Hippocampal formation (tissue), 2 donors: ENCODE measurements at regions not wholly inside any gene's neighbourhood (a gene's known extent, or its start where the extent isn't known, plus 50 kb on each side); places are given as distances from the start of the nearest gene placed in this dataset.

Source experiments
- DNase-seq, 2 donors: peaks; one replicate each; lab custom pipeline; 2025; lab: John Stamatoyannopoulos, UW

DNA sequence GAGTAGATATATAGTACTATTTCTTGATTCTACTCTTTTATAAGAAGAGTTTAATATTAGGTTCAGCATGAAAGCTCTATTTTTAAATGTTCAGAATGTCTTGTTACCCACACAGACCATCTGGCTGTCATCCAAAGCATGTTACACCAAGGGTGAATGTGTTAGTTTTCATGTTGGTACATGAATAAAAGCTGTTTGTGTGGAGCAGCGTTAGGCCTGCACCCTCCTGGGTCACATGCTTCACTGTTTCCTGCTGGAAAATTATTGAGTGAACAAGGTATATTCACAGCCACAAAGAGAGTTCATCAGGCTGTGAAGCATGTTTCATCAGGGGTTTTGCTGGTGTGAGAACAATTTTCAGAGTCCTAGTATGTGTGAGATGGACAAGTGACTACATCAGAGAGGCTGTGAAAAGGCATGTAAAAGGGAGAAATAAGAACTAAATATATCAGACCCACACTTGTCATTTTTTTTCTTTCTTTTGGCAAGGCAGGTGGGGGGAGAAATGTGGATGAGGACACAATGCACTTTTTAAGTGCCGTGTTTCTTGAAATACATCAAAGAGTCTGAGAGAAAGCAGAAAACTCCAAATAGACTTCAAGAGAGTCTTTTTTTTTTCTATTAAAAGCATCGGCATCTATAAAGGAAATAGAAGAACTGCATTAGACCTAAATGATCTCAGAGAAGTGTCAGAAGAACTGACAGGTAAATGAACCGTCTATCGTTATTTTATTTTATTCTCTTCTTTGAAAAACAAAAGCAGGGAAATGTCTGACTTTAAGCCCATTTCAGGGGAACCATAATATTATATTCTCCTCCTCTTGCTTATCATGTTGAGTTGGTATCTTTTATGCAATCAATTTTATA lies 2429.7 kb downstream of the PCDH7 start:
- DNase-seq, result no peak

GRCh38 chr4:33150525-33150910 lies 2430.3 kb downstream of the PCDH7 start:
- no peak for DNase-seq

DNA sequence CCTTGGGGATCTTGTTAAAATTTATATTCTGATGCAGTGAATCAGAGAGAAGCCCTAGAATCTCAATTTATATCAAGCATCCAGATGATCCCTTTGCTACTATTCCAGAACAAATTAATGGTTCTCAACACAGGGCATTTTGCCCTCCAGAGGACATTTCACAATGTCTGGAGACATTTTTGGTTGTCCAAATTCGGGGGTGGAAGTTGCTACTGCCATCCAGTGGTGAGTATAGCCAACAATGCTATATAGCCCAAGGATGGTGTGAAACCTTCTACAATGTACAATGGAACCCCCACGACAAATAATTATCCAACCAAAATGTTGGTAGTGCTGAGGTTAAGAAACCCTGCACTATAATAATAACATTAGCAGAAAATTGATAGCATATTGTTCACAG lies 2440.0 kb downstream of the PCDH7 start:
- no peak for DNase-seq

DNA sequence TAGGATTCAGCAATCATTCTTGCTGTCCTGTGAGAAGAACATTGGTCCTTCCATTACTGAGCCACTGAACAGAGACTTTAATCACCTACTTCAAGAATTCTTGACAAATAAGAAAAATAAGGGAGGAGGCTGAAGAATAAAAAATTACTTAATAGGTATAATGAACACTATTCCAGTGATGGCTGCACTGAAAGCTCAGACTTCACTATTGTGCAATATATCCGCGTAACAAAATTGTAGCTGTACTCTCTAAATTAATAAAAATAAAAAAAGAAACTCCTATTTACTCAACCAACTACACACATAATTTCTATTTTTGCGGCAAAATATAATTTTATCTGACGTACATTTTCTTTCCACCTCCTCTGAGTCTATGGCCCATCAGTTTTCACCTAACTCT lies 2441.0 kb downstream of the PCDH7 start:
- DNase-seq, result no peak

DNA sequence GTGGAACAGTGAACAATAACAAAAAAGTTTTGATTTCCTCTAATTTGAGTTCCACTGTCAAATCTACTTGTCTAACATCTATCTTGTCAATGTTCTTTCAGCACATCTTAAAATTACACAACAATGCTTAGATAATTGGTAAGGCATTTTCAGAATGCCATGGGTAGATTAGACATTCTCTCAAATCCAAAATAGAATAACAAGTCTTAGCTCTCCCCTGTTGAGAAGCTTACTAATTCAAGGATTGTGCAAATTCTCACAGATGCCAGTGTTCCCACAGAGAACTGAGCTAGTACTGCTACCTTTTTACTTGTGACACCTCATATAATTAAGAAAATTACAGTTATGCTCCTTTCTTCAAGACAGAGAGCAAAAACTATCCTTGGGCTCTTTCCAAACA lies 2442.0 kb downstream of the PCDH7 start:
- DNase-seq, result no peak

GRCh38 chr4:33171873-33172525 lies 2451.8 kb downstream of the PCDH7 start:
- DNase-seq, result no peak

- no peak for DNase-seq
Observed at GRCh38 chr4:33176566-33176965, 2456.4 kb downstream of the PCDH7 start.

DNA sequence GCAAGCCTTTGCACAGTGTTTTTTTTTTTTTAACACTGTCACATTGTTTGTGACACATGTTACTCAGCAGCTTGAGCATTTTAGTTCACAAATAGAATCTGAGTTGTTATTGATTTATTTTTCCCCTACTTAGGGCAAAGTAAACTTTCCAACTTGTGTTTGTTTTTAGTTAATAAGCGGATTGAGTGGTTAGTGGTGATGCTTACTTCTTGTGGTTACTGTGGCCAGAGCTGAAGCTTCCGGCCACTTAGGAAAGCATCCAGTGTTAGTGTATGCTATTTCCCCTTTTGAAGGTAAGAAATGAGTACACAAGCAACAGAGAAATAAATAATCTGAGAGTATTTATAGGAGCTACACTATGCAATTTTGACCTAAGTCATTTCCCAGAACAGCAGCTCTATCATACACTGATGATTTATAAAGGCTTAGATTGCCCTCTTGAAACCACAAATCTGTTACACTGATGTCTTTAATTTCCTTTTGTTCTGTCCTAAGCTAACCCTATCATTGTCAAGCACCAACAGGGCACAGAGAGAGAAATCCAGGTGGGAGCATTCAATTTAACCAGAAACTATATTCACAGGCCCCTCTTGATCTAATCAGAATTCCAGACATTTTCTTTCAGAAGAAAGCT lies 2464.6 kb downstream of the PCDH7 start:
- no peak for DNase-seq

GRCh38 chr4:33187035-33187434 lies 2466.9 kb downstream of the PCDH7 start:
- DNase-seq, result no peak

DNA sequence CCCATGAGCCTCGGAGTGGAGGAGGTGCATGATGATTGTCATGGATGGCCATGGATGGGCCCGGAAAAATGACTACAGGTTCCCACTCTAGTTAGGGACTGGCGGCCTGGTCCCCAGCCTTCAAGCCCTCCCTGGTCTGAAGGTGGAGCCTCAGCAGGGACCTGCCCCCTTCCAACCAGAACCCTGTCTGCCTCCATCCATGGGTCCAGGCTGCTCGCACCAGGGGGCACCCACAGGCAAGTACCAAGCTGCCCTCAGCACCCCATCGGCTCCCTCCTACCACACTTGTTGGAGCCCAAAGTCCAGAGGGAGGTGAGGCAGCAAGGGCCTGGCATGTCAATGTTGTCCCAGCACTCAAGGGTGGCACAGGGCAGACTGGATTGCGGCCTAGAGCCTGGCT lies 2468.6 kb downstream of the PCDH7 start:
- no peak for DNase-seq

- no peak for DNase-seq
Observed at GRCh38 chr4:33189169-33189568, 2469.0 kb downstream of the PCDH7 start.

DNA sequence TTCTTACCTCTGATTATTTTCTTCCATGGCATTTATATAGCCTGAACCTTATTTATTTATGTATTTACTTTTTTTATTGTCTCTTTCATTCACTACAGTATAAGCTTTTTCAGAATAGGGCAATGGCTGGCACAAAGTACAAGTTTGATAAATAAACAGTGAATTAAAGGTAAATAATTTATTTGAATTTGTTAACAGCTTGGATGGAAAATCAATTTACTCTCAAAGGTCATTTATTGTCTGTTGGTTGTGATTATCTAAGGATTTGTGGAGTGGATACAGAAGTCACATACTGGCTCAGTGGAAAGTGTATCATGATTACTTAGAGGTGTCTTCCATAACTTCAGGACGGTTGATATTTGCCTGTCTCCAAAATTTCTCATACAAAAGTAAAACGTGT lies 2472.9 kb downstream of the PCDH7 start:
- DNase-seq, result no peak

- no peak for DNase-seq
Observed at GRCh38 chr4:33200377-33200776, 2480.2 kb downstream of the PCDH7 start.

- DNase-seq, result no peak
Observed at GRCh38 chr4:33218238-33218637, 2498.1 kb downstream of the PCDH7 start.

DNA sequence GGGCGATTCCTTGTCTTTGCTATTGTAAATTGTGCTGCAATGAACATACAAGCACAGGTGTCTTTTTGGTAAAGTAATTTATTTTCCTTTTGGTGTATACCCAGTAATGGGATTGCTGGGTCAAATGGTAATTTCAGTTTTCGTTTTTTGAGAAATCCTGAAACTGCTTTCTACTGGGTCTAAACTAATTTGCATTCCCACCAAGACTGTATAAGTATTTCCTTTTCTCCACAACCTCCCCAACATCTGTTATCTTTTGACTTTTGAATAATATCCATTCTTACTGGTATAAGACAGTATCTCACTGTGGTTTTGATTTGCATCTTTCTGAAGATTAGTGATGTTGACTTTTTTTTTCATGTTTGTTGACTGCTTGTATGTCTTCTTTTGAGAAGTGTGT lies 2506.0 kb downstream of the PCDH7 start:
- DNase-seq, result no peak

- no peak for DNase-seq
Observed at GRCh38 chr4:33226783-33227182, 2506.6 kb downstream of the PCDH7 start.

DNA sequence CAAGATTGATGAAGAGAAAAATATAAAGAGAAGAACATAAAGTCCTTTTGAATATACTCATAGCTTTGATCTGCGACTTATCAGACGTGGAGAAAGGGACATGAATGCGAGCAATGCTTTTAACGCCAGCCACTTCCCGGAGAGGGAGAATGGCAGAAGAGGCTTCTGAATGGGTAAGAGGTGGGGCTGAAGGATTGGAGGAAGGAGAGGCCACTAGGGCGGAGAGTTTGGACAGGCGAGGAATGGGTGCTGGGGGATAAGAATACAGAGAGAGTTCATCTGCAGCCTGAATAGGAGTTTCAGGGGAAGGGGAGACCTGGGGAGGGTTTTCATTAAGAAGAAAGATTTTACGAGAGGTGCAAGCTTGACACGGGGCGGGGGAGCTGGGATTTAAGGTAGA lies 2534.9 kb downstream of the PCDH7 start:
- no peak for DNase-seq

- no peak for DNase-seq
Observed at GRCh38 chr4:33255507-33255906, 2535.3 kb downstream of the PCDH7 start.

DNA sequence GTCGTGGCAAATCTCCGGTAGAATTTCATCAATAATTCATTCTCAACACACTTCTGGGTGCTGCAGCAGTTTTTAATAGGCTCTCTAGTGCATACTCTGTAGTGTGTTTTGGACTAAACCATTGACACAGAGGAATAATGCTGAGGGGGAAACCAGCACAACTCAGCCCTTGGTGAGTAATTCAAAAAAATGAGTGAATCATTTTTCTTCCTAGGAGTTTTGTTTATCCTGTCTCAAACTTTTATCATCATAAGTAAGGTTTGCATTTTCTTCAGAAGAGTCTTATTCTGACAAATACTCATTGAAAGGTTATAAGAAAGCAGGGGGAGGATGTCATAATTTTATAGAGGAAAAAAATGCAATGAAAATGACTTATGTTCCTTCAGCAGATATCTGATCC lies 2542.7 kb downstream of the PCDH7 start:
- no peak for DNase-seq

GRCh38 chr4:33268776-33269175 lies 2548.6 kb downstream of the PCDH7 start:
- DNase-seq, result no peak

DNA sequence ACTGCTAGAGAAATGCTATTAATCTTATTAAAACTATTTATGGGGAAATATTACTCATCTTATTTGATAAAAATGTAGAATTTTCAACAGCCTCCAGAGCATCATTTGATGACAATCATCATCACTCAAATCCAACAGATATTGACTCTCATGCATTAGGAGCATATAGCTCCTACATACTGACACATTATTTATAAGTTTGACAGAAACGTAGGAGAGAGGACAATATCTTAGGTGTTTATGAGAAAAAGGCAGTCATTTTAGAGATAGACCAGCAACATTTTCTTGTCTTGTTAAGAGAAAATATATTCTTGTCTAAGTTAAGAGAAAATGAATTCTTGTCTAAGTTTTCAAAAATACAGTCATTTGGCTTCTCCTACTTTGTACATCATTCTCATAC lies 2550.2 kb downstream of the PCDH7 start:
- DNase-seq, result no peak

DNA sequence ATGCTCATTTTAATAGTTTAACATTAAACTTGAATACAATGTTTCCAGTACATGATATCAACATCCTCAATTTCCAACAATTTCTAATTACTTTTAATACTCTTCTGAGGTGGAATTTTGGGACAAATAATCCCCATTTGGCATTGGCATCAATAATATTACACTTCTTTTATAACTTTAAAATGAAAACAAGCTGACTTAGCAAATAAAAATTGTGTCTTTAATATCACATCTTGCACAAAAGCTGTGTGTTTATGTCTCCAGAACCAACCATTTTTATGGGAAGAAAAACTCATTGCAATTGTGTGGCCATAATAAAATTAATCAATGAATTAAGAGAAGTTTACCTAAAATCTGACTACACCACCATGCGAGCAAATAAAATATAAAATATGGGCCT lies 2552.6 kb downstream of the PCDH7 start:
- no peak for DNase-seq

GRCh38 chr4:33283818-33284217 lies 2563.6 kb downstream of the PCDH7 start:
- DNase-seq, result no peak
